Sigmoid colon (tissue), 6 donors: ENCODE measurements at regions not wholly inside any gene's neighbourhood (a gene's known extent, or its start where the extent isn't known, plus 50 kb on each side); places are given as distances from the start of the nearest gene placed in this dataset.

ENCODE experiments used
- DNase-seq: peaks from one replicate; pipeline ENCODE4 v3.0.0-alpha.2; 2019
- H3K27ac ChIP-seq, 4 donors: fragments of 200-600 bp; sonication (generic); one replicate each; pipeline ENCODE4 v1.5.1; 2016 to 2019; ENCODE audit warnings: mild to moderate bottlenecking in 1 of 4
- H3K27me3 ChIP-seq, 3 donors: fragments of 200-600 bp; sonication (generic); one replicate each; pipeline ENCODE4 v1.5.1; 2019; ENCODE audit warnings: mild to moderate bottlenecking in 1 of 3
- H3K36me3 ChIP-seq, 4 donors: fragments of 200-600 bp; sonication (generic); one replicate each; pipeline ENCODE4 v1.5.1; 2016 to 2019
- H3K4me1 ChIP-seq, 4 donors: fragments of 200-600 bp; sonication (generic); one replicate each; pipeline ENCODE4 v1.5.1; 2017 to 2019
- H3K4me3 ChIP-seq, 4 donors: fragments of 200-600 bp; sonication (generic); one replicate each; pipeline ENCODE4 v1.5.1; 2017 to 2019; ENCODE audit warnings: mild to moderate bottlenecking in 2 of 4, moderate library complexity in 1 of 4
- H3K9me3 ChIP-seq, 4 donors: fragments of 200-600 bp in 3 of 4; sonication (generic) in 3 of 4; one replicate each; pipeline versions ENCODE4 v1.5.1 to v1.6.1; 2013 to 2019
- CTCF ChIP-seq, 4 experiments: fragments of 450-650 bp in 3 of 4; fragments of 200-600 bp in 1 of 4; IDR thresholded peaks; one replicate each; pipeline ENCODE4 v1.5.1; 2016 to 2019; ENCODE audit warnings: antibody characterized with exemption in 4 of 4, mild to moderate bottlenecking in 3 of 4, moderate library complexity in 2 of 4
- EP300 ChIP-seq, 4 donors: sonication (generic); formaldehyde crosslinking; IDR thresholded peaks; one replicate each; pipeline ENCODE4 v1.6.1; 2017; ENCODE audit warnings: antibody characterized with exemption in 4 of 4
- POLR2A ChIP-seq, 2 donors: fragments of 450-650 bp; IDR thresholded peaks; one replicate each; pipeline ENCODE4 v1.6.1; 2016; ENCODE audit warnings: antibody characterized with exemption in 2 of 2, mild to moderate bottlenecking in 2 of 2, moderate library complexity in 2 of 2
- POLR2AphosphoS5 ChIP-seq, 4 donors: sonication (generic); formaldehyde crosslinking; IDR thresholded peaks; one replicate each; pipeline ENCODE4 v1.6.1; 2017; ENCODE audit warnings: antibody characterized with exemption in 4 of 4
- WGBS, 2 donors: extraction: QIAGEN DNeasy Blood & Tissue Kit; methylation state at CpG; one replicate each; pipeline ENCODE4 v1.1.7; 2013; 5-methylcytosine and 5-hydroxymethylcytosine counted together
- intact Hi-C: fragments of 100-400 bp; cut with DNase I; formaldehyde crosslinking; loops from one replicate; pipeline ENCODE4 v1.15.1; 2023
- donor health status: healthy with polysubstance abuse.
- donor health status: healthy.

GRCh38 chr5:18037718-18038117, 403.5 kb downstream of the TAF11L14 start:
- 88 to 97% methylated on average over 2 of the region's 2 CpGs for WGBS, 2 donors
- no peaks in the 10 kb centered on the region for H3K36me3 ChIP-seq
- intact Hi-C loops, result no loop called here
- H3K4me1 ChIP-seq, result no peaks in the 10 kb centered on the region
- no peak overlapping the region for H3K4me3 ChIP-seq
- H3K27ac ChIP-seq, result no peak overlapping the region
- DNase-seq, result no peak
- no peaks in the 10 kb centered on the region for H3K9me3 ChIP-seq
- no peak for TF ChIP-seq EP300 (IDR thresholded peaks at IDR 0.05)
- no peak for TF ChIP-seq CTCF (IDR thresholded peaks at IDR 0.05)
- TF ChIP-seq POLR2A (IDR thresholded peaks at IDR 0.05), result no peak
- no peak for TF ChIP-seq POLR2AphosphoS5 (IDR thresholded peaks at IDR 0.05)
- no peaks in the 10 kb centered on the region for H3K27me3 ChIP-seq

- no peak overlapping the region for H3K27ac ChIP-seq
- intact Hi-C loops, result no loop called here
- no peak overlapping the region for H3K4me3 ChIP-seq
- H3K9me3 ChIP-seq, result no peaks in the 10 kb centered on the region
- no peaks in the 10 kb centered on the region for H3K27me3 ChIP-seq
- DNase-seq, result no peak
- no peaks in the 10 kb centered on the region for H3K36me3 ChIP-seq
- WGBS, 2 donors, result 29 to 73% methylated on average over 1 of the region's 1 CpG
- no peaks in the 10 kb centered on the region for H3K4me1 ChIP-seq
- no peak for TF ChIP-seq CTCF (IDR thresholded peaks at IDR 0.05)
- no peak for TF ChIP-seq POLR2A (IDR thresholded peaks at IDR 0.05)
- no peak for TF ChIP-seq EP300 (IDR thresholded peaks at IDR 0.05)
- TF ChIP-seq POLR2AphosphoS5 (IDR thresholded peaks at IDR 0.05), result no peak
Measured at GRCh38 chr5:18043344-18043743, 409.1 kb downstream of the TAF11L14 start.

GRCh38 chr5:18048449-18048848, 414.2 kb downstream of the TAF11L14 start:
- no peaks in the 10 kb centered on the region for H3K27me3 ChIP-seq
- no peak overlapping the region for H3K4me3 ChIP-seq
- H3K4me1 ChIP-seq, result no peaks in the 10 kb centered on the region
- WGBS, 2 donors, result 15 to 41% methylated on average over 2 of the region's 2 CpGs
- H3K9me3 ChIP-seq, result no peaks in the 10 kb centered on the region
- no peak for DNase-seq
- no peaks in the 10 kb centered on the region for H3K36me3 ChIP-seq
- H3K27ac ChIP-seq, result no peak overlapping the region
- intact Hi-C loops, result no loop called here
- TF ChIP-seq CTCF (IDR thresholded peaks at IDR 0.05) (no peak), EP300 (IDR thresholded peaks at IDR 0.05) (no peak), POLR2AphosphoS5 (IDR thresholded peaks at IDR 0.05) (no peak), POLR2A (IDR thresholded peaks at IDR 0.05) (no peak)

GRCh38 chr5:18050345-18050744, 416.1 kb downstream of the TAF11L14 start:
- DNase-seq, result no peak
- H3K27ac ChIP-seq, result no peak overlapping the region

More at GRCh38 chr5:18050345-18050744, 416.1 kb downstream of the TAF11L14 start:
- H3K36me3 ChIP-seq, result no peaks in the 10 kb centered on the region
- no peaks in the 10 kb centered on the region for H3K4me1 ChIP-seq
- intact Hi-C loops, result no loop called here
- H3K27me3 ChIP-seq, result no peaks in the 10 kb centered on the region
- H3K9me3 ChIP-seq, result no peaks in the 10 kb centered on the region
- WGBS, 2 donors, result 74 to 83% methylated on average over 1 of the region's 1 CpG
- no peak for TF ChIP-seq CTCF (IDR thresholded peaks at IDR 0.05)
- TF ChIP-seq EP300 (IDR thresholded peaks at IDR 0.05), result no peak
- no peak for TF ChIP-seq POLR2AphosphoS5 (IDR thresholded peaks at IDR 0.05)
- no peak for TF ChIP-seq POLR2A (IDR thresholded peaks at IDR 0.05)
- H3K4me3 ChIP-seq, result no peak overlapping the region
